IMR-90 (cell line): ENCODE measurements at regions not wholly inside any gene's neighbourhood (a gene's known extent, or its start where the extent isn't known, plus 50 kb on each side); places are given as distances from the start of the nearest gene placed in this dataset.

Source experiments
- ATAC-seq: fragments of 200-7000 bp; cut with Tn5 transposase; 2 replicates; pipeline ENCODE4 v1.9.1; 2020; ENCODE audit warnings: low read depth, mild to moderate bottlenecking, moderate library complexity
- BruUV-seq: library from RNA; stranded (reverse); fragments of 400-500 nt; replicated peaks from 2 replicates; lab custom pipeline; 2021; lab: Mats Ljungman, UMichigan
- CTCF ChIA-PET: fragments of 300-600 bp; formaldehyde crosslinking; extraction: SDS; loops from one replicate; lab custom pipeline; 2021; ENCODE audit warnings: antibody characterized with exemption; lab: Yijun Ruan, JAX
- POLR2A ChIA-PET: fragments of 300-600 bp; sonication (Branson Sonifier 250); formaldehyde crosslinking; loops from one replicate; lab custom pipeline; 2022; ENCODE audit warnings: antibody characterized with exemption; ENCODE audit not compliant: unreplicated experiment; lab: Charles Lee
- DNase-seq: peaks from one replicate; pipeline ENCODE4 v3.0.0; 2013
- H2AFZ ChIP-seq: replicated peaks from 2 replicates; pipeline ENCODE3; 2013; ENCODE audit warnings: low read length, mild to moderate bottlenecking; ENCODE audit not compliant: poor library complexity
- H2AK5ac ChIP-seq: 2 replicates; pipeline ENCODE4 v1.6.1; 2013; ENCODE audit warnings: low read depth, low read length, inconsistent platforms
- H2AK9ac ChIP-seq: replicated peaks from 2 replicates; pipeline ENCODE3; 2013; ENCODE audit warnings: mild to moderate bottlenecking, low read depth, low read length, moderate library complexity; ENCODE audit not compliant: poor library complexity
- H2BK120ac ChIP-seq: 2 replicates; pipeline ENCODE4 v1.6.1; 2013; ENCODE audit warnings: low read depth, low read length, inconsistent platforms
- H2BK15ac ChIP-seq: 3 replicates; pipeline ENCODE4 v1.6.1; 2013; ENCODE audit warnings: low read depth, low read length, inconsistent platforms
- H2BK20ac ChIP-seq: 2 replicates; pipeline ENCODE4 v1.6.1; 2013; ENCODE audit warnings: low read depth, mild to moderate bottlenecking, inconsistent platforms, low read length, moderate library complexity
- H2BK5ac ChIP-seq: 2 replicates; pipeline ENCODE4 v1.6.1; 2013; ENCODE audit warnings: mild to moderate bottlenecking, low read depth, low read length, inconsistent platforms; ENCODE audit not compliant: poor library complexity, severe bottlenecking
- H3K14ac ChIP-seq: replicated peaks from 2 replicates; pipeline ENCODE4 v1.6.1; 2013; ENCODE audit warnings: low read depth, low read length, inconsistent platforms
- H3K18ac ChIP-seq: 2 replicates; pipeline ENCODE4 v1.6.1; 2013; ENCODE audit warnings: low read depth, low read length, control low read depth
- H3K23ac ChIP-seq: 2 replicates; pipeline ENCODE4 v1.6.1; 2013; ENCODE audit warnings: low read depth, low read length, inconsistent platforms
- H3K27ac ChIP-seq: 2 replicates; pipeline ENCODE4 v1.5.1; 2013; ENCODE audit warnings: mild to moderate bottlenecking, control low read depth, low read length; ENCODE audit not compliant: insufficient read depth
- H3K27me3 ChIP-seq: 2 replicates; pipeline ENCODE4 v1.6.1; 2013; ENCODE audit warnings: low read length; ENCODE audit not compliant: control insufficient read depth, insufficient read depth
- H3K36me3 ChIP-seq: 2 replicates; pipeline ENCODE4 v1.6.1; 2013; ENCODE audit warnings: low read length, mixed read lengths; ENCODE audit not compliant: control insufficient read depth, insufficient read depth
- H3K4ac ChIP-seq: 2 replicates; pipeline ENCODE4 v1.6.1; 2013; ENCODE audit warnings: low read depth, low read length, inconsistent platforms
- H3K4me1 ChIP-seq: 2 replicates; pipeline ENCODE4 v1.6.1; 2013; ENCODE audit warnings: low read length, mixed read lengths; ENCODE audit not compliant: control insufficient read depth, insufficient read depth
- H3K4me2 ChIP-seq: 2 replicates; pipeline ENCODE4 v1.6.1; 2013; ENCODE audit warnings: low read depth, mild to moderate bottlenecking, control low read depth, low read length, moderate library complexity
- H3K4me3 ChIP-seq: 2 replicates; pipeline ENCODE4 v1.5.1; 2013; ENCODE audit warnings: low read depth, mild to moderate bottlenecking, control low read depth, low read length, moderate library complexity; ENCODE audit not compliant: insufficient read depth
- H3K56ac ChIP-seq: 2 replicates; pipeline ENCODE4 v1.6.1; 2013; ENCODE audit warnings: low read length, inconsistent platforms; ENCODE audit not compliant: insufficient read depth; ENCODE audit errors: extremely low read depth
- H3K79me1 ChIP-seq, 2 experiments: 2 replicates each; pipeline ENCODE4 v1.6.1; 2013; ENCODE audit warnings: low read length in 2 of 2, inconsistent platforms in 1 of 2, low read depth in 1 of 2
- H3K9ac ChIP-seq: 2 replicates; pipeline ENCODE4 v1.6.1; 2013; ENCODE audit warnings: low read depth, low read length, control low read depth
- H3K9me1 ChIP-seq: 2 replicates; pipeline ENCODE4 v1.6.1; 2013; ENCODE audit warnings: low read length, inconsistent platforms; ENCODE audit not compliant: insufficient read depth
- H3K9me3 ChIP-seq: 2 replicates; pipeline ENCODE4 v1.6.1; 2013; ENCODE audit warnings: low read length; ENCODE audit not compliant: control insufficient read depth, insufficient read depth
- H4K20me1 ChIP-seq: 2 replicates; pipeline ENCODE4 v1.6.1; 2013; ENCODE audit warnings: low read length, inconsistent platforms; ENCODE audit not compliant: insufficient read depth
- H4K5ac ChIP-seq: 2 replicates; pipeline ENCODE4 v1.6.1; 2013; ENCODE audit warnings: mild to moderate bottlenecking, low read depth, low read length, control low read depth
- H4K8ac ChIP-seq, 2 experiments: 2 replicates each; pipeline ENCODE4 v1.6.1; 2013; ENCODE audit warnings: low read depth in 2 of 2, low read length in 2 of 2, control low read depth in 1 of 2, inconsistent platforms in 1 of 2
- H4K91ac ChIP-seq: 2 replicates; pipeline ENCODE4 v1.6.1; 2013; ENCODE audit warnings: low read depth, low read length, inconsistent platforms; ENCODE audit not compliant: insufficient read depth
- CEBPB ChIP-seq: IDR thresholded peaks from 2 replicates; pipeline ENCODE4 v1.6.1; 2012; ENCODE audit warnings: low read depth, low read length, improper control_type of control experiment
- FOS ChIP-seq: fragments of 150-350 bp; IDR thresholded peaks from 2 replicates; pipeline ENCODE4 v1.6.1; 2016; ENCODE audit warnings: low read depth, low read length
- MAFK ChIP-seq: IDR thresholded peaks from 2 replicates; pipeline ENCODE4 v1.6.1; 2012; ENCODE audit warnings: low read depth, low read length, improper control_type of control experiment
- POLR2A ChIP-seq: IDR thresholded peaks from 2 replicates; pipeline ENCODE4 v1.6.1; 2012; ENCODE audit warnings: mild to moderate bottlenecking, low read depth, low read length
- WGBS, 2 experiments: methylation state at CpG; one replicate each; pipeline versions ENCODE4 v1.1.5 to v1.1.7; 2013; ENCODE audit warnings: missing lambda C conversion rate in 2 of 2; ENCODE audit not compliant: insufficient read length in 1 of 2; ENCODE audit errors: extremely low coverage in 2 of 2; 5-methylcytosine and 5-hydroxymethylcytosine counted together
- dilution Hi-C: fragments of 300-500 bp; cut with HindIII; formaldehyde crosslinking; loops from one replicate; pipeline ENCODE4 v1.14.3; 2018; ENCODE audit warnings: low sequenced_read_pairs; ENCODE audit not compliant: unreplicated experiment
- in situ Hi-C: fragments of 300-500 bp; cut with MboI; formaldehyde crosslinking; loops from 3 replicates; pipeline ENCODE4 v1.14.3; 2019; ENCODE audit warnings: low sequenced_read_pairs, inconsistent platforms, mixed read lengths
- intact Hi-C: fragments of 100-400 bp; cut with micrococcal nuclease; formaldehyde crosslinking; loops from 2 replicates; pipeline ENCODE4 v1.10.0; 2022
- TF ChIP-seq, protein P1 (sequence below): fragments of 150-350 bp; IDR thresholded peaks from 2 replicates; pipeline ENCODE4 v1.6.1; 2016; ENCODE audit warnings: low read depth, mild to moderate bottlenecking, low read length, moderate library complexity, borderline replicate concordance
- TF ChIP-seq, protein P2 (sequence below): fragments of 150-350 bp; IDR thresholded peaks from 2 replicates; pipeline ENCODE4 v1.6.1; 2017; ENCODE audit warnings: mild to moderate bottlenecking, antibody characterized with exemption, low read length, low read depth

DNA sequence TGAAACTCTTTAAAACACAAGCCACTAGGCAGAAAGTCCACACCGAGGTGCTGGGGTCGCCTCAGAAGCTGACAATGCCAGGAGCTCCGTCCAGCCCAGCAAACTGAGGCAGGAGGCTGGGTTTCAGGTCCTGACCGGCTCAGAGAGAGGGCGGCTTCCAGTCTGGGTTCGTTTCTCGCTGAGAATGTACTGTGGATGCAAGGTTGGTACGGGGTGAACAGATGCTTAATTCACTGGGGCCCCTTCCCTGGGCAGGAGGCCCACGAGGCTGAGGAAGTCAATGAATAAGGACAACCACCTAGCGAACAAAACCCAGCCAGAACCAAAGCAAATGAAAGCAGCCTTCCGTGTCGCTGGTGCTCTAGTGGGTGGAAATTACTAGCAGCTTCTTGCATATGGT lies 142.0 kb downstream of the RTP5 start:
- H4K20me1 ChIP-seq: no peaks in the 10 kb centered on the region
- no peak overlapping the region for H4K8ac ChIP-seq
- dilution Hi-C loops (no loop called here), intact Hi-C loops (no loop called here), in situ Hi-C loops (no loop called here)
- H2AFZ ChIP-seq: no peak overlapping the region
- H3K9me1 ChIP-seq: no peaks in the 10 kb centered on the region; the same call in 1 of the 2 replicates
- H3K14ac ChIP-seq: no peak overlapping the region
- H3K56ac ChIP-seq: no peak overlapping the region
- no peaks in the 10 kb centered on the region for H3K79me1 ChIP-seq
- H2BK20ac ChIP-seq: no peak overlapping the region
- peaks cover 20% of the 10 kb centered on the region for H3K27me3 ChIP-seq
- no peak overlapping the region for H3K27ac ChIP-seq
- no peak overlapping the region for H2BK120ac ChIP-seq
- no peak overlapping the region for H3K18ac ChIP-seq
- no peak overlapping the region for H3K4me3 ChIP-seq
- ChIA-PET POLR2A (no interaction called here), CTCF (no interaction called here)
- H3K9ac ChIP-seq: no peak overlapping the region
- WGBS, 2 experiments: no CpG with 5 or more reads among the region's 12 CpGs
- H2BK5ac ChIP-seq: no peak overlapping the region
- no peak overlapping the region for H3K4me2 ChIP-seq
- no TSS peak for BruUV-seq
- no peak for ATAC-seq
- no peak overlapping the region for H2AK9ac ChIP-seq
- H2AK5ac ChIP-seq: no peak overlapping the region
- H3K9me3 ChIP-seq: no peaks in the 10 kb centered on the region
- no peak overlapping the region for H4K5ac ChIP-seq
- no peak overlapping the region for H4K91ac ChIP-seq
- H3K4ac ChIP-seq: no peak overlapping the region
- no peaks in the 10 kb centered on the region for H3K4me1 ChIP-seq
- no peaks in the 10 kb centered on the region for H3K36me3 ChIP-seq
- H3K23ac ChIP-seq: no peak overlapping the region
- H2BK15ac ChIP-seq: no peak overlapping the region
- no peak for DNase-seq
- no peak for TF ChIP-seq POLR2A
- no peak for TF ChIP-seq CEBPB
- TF ChIP-seq, protein P1, sequence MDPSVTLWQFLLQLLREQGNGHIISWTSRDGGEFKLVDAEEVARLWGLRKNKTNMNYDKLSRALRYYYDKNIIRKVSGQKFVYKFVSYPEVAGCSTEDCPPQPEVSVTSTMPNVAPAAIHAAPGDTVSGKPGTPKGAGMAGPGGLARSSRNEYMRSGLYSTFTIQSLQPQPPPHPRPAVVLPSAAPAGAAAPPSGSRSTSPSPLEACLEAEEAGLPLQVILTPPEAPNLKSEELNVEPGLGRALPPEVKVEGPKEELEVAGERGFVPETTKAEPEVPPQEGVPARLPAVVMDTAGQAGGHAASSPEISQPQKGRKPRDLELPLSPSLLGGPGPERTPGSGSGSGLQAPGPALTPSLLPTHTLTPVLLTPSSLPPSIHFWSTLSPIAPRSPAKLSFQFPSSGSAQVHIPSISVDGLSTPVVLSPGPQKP: no peak
- TF ChIP-seq FOS: no peak
- TF ChIP-seq, protein P2, sequence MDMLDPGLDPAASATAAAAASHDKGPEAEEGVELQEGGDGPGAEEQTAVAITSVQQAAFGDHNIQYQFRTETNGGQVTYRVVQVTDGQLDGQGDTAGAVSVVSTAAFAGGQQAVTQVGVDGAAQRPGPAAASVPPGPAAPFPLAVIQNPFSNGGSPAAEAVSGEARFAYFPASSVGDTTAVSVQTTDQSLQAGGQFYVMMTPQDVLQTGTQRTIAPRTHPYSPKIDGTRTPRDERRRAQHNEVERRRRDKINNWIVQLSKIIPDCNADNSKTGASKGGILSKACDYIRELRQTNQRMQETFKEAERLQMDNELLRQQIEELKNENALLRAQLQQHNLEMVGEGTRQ: no peak
- no peak for TF ChIP-seq MAFK
